DLD1 (cell line): ENCODE measurements at regions not wholly inside any gene's neighbourhood (a gene's known extent, or its start where the extent isn't known, plus 50 kb on each side); places are given as distances from the start of the nearest gene placed in this dataset.

ENCODE experiments used
- in situ Hi-C: cut with HindIII; loops from 2 replicates; pipeline ENCODE4 v1.10.0; 2017; ENCODE audit warnings: low sequenced_read_pairs

GRCh38 chr5:167554564-167555290 is 736.7 kb upstream of the WWC1 start:
- in situ Hi-C loops: no loop called here

DNA sequence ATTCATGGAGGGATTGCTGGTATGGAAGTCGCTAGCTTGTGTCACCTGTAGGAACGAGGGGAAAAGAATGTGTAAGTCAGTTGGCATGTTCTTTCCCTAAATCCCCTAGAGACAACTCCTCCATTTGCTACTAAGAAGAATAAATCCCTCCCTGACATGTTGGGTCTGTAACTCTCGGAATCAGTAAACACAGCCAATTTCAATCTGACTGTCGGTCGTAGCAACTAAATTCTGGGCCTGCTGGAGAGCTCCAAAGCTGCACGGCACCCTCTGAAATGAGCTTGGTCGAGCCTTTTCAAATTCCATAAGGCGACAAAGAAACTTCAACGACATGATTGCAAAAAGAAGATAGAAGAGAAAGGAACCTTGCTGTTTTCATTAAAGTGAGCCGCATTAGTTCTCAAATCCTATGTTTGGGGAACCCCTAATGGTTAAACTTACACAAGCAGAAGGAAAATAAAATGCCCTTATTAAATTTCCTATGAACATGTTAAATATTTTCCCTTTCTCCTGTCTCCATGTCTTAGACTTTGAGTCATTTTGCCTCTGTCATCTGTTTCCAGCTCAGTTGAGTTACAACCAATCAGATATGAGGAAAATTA is 735.8 kb upstream of the WWC1 start:
- in situ Hi-C loops: no loop called here

DNA sequence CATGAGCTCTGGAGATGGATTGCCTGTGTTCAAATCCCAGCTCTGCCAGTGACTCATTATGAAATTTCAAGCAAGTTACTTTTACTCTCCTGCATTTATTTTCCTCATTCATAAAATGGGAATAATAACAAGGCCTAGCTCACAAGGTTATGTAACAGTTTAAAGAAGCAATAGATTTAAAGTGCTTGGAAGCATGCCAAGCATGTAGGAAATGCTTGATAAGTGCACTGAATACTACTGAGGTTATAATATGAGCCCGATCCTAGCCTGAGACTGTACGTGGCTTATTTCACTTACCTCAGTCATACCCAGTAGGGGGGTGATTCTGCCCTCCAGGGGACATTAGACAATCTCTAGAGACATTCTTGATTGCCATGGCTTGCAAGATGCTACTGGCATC is 734.1 kb upstream of the WWC1 start:
- in situ Hi-C loops: no loop called here

DNA sequence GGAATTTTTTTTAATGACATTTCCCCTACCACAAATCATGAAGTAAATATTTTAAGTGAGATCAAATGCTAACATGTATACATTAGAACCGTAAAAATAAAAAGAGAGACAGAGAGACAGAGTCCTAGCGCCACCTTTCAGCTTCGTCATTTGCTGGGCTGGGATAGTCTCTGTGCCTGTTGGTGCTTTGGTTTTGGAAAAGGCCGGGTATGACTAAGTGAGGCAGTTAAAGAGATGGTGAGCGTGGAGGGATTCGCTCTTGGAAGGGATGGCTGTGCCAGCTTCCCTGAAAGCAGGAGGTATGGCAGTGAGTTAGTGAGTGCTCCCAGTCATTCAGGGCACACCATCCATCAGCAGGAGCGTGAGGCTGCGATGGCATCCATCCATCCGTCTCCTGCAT is 729.6 kb upstream of the WWC1 start:
- in situ Hi-C loops: no loop called here

DNA sequence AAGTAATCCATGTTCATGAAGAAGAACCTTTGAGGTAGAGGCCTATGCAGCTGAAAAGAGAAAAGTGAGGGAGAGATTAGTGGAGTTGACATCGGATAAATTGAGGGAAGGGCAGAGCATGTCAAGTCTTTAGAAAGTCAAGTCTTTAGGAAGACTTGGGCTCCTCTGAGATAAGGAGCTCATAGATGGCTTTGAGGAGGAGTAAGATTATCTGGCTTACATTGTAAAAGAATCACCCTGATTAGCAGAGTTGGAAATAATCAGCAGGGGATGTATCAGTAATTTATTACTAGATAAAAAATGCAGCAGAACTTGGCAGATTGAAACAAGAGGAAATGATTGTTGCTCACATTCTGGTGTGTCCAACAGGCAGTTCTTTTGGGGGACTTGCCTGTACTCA is 727.2 kb upstream of the WWC1 start:
- in situ Hi-C loops: no loop called here

DNA sequence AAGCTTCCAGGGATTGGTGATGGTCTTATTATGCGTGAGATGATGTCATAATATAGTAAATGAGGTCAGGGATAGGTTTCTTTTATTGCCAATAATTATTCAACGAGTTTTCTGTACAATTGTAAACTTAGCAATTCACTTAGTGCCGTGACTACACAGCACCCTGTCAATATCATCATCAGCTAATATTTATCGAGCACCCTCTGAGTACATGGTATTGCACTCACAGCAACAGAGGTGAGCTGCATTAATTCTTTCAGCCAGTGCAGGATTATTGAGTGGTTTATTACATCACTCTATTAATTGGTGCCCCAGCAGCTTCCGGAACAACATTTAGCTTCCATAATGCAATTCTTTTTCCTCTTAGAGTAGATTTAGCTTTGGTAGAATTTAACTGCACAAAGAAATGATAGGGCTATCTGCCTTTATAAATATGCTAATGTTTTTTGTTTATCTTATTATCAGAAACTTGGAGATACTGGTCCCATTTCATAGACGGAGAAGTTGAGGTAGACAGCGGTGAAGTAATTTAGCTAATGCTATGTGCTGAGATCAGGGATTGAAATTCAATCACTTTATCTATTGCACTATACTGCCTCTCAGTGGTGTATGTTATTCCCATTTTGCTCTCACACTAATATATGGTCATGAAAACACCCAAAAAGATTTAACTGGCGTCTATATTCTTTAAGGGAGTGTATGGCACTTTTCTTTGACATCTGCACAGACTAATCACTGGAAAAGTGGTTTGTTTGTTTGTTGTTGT is 726.1 kb upstream of the WWC1 start:
- in situ Hi-C loops: no loop called here

DNA sequence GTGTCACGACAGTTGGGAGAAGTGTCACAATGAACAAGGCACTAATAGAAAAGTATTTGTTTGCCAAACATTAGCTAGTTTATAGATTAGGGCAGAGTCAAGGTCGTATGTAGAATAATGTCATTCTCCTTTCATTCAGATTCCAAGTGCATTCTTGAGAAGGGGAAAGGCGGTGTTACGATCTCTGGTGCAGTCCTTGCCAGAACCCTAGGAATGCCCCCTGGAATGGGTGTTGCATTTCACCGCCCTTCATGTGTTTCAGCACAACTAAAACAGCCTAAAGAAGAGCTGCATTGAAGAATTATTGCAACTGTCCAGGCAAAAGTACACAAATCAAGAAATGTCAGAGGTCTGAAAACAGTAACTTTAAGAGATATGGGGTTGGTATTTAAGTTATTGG is 721.0 kb upstream of the WWC1 start:
- in situ Hi-C loops: no loop called here

DNA sequence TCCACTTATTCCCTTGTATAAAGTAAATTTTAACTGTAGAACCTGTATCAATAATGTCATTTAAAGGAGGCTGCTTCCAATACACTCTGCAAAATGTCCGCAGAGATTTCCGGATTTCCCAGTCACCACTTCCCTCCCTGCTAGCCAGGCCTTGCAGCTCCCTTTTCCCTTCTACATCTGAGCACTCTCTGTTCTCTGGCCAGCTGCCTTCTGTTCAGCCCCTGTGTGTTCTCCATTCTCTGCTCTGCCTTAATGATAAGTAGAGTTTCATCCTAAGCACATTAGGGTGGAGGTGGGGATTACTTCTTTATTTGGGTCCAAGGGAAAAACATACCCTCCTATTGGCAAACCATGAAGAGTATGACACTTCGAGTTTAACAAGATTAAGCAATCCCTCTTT is 719.6 kb upstream of the WWC1 start:
- in situ Hi-C loops: no loop called here

DNA sequence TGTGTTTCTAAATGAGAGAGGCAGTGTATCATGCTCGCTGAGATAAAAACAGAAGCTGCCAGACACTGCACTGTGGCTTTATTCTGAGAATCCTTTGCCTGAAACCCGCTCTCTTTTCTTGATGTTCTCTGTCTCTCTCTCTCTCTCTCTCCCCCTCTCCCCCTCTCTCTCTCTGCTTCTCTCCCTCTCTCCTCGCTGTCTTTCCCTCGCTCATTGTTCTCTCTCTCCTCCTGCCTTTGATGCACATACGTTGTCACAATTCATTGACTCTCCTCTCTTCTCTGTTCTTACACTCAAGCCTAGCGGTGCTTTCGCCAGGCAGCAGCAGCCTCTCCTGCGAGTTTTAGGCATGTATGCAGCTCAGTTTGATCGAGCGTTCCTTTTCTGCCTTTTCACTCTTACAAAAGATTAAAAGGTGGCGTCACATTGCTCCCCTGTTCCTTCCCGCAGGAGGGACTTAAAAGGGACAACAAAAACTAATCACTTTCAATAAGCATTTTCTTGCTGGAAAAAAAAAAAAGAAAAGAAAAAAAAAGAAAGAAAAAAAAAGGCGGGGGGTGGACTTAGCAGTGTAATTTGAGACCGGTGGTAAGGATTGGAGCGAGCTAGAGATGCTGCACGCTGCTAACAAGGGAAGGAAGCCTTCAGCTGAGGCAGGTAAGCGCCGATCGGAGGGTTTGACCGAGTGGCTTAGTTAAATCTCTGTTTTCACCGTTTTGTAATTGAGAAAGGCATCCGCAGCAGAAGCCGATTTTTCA is 717.9 kb upstream of the WWC1 start:
- in situ Hi-C loops: no loop called here

- in situ Hi-C loops: no loop called here
Measured at GRCh38 chr5:167574464-167574863, 717.0 kb upstream of the WWC1 start.

DNA sequence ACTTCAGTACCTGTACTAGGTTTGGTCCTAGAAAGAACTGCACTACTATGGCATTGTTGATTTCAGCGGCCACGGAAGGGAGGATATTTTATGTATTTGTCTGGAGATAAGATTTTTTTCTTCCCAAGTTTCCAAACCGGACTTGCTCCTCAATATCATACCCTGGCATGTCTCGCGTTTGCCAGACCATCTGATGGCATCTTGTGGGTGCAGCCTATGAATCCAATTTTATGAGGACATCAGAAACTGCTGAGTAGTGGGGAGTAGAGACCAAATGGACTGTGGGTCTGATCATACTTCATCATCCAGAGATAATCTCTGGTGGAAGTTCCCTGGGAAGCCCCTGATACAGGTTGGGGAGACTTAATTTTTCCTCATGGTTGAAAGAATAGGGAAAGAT is 716.1 kb upstream of the WWC1 start:
- in situ Hi-C loops: no loop called here

DNA sequence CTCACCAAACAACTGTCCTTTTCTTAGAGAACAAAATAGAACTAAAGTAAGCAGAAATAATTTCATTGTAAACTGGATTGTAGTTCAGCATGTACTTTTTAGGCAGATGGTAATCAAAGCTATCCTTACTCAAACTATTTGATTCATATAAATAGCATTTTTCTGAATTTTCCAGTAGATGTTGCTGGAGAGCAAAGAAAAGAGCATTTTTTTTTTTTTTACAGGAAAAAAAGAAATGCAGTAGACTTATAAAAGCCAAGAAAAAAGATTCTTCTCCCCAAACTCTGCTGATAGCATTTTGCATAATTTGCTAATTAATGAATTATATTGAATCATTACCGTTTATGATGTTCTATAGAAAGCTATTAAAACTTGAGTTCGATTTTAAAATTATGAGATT is 715.3 kb upstream of the WWC1 start:
- in situ Hi-C loops: no loop called here

- in situ Hi-C loops: no loop called here
Measured at GRCh38 chr5:167576897-167577296, 714.5 kb upstream of the WWC1 start.

DNA sequence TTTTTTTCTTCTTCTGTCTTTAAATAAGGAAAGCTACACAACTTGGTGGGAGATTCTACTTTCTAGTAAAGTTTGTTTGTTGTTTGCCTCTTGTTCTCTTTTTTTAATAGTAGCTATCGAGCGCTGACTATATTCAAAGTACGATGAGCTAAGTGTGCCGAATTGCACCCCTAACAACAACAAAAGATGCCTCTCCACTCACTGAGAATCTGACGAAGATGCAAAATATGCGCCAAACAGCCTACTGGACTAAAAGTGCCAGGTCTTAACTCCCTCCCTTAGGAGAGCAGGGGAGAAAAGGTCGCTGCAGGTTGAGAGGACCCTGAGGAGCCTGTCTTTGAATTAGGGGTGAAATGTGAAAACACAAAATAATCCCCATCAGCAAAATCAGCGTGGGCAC is 713.8 kb upstream of the WWC1 start:
- in situ Hi-C loops: no loop called here

DNA sequence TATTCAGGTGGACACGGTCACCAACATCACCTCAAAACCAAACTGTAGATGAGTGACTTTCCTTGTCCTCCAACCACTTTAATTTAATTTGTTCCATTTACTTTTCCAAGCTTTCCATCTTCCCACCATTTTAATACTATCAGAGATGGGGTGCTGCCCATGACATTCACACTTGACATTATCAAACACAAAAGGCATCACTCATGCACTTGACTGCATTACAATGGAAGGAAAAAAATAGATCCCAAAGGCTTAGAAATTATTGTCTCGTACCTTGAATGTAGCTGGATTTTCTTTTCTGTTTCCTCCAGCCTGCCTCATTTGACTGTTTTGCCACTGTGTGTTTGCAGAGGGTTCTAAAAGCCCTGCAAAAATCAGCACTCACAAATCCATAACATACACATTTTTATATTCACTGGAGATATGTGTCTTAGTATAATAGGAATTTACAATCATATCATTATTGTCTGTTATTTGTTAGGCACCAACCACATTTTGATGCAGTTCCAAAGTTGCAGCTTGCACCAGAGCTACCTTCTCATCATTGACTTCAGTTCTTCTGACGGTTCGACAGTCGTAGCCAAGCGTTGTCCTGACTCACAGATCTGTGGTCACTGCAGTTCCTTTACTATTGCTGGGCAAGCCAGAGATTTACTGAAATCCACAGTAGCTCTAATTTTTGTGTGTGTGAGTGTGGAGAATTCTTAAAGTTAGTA is 712.3 kb upstream of the WWC1 start:
- in situ Hi-C loops: no loop called here

GRCh38 chr5:167579693-167580055 is 711.8 kb upstream of the WWC1 start:
- in situ Hi-C loops: no loop called here

DNA sequence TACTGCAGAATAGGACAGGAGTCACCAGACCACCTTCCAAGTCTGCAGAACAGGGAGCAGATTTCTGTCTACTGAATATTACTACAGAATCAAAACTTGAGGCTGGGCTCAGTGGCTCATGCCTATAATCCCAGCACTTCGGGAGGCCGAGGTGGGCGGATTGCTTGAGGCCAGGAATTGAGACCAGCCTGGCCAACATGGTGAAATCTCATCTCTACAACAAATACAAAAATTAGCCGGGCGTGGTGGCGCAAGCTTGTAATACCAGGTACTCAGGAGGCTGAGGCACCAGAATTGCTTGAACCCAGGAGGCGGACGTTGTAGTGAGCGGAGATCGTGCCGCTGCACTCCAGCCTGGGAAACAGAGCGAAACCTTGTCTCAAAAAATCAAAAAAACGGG is 710.8 kb upstream of the WWC1 start:
- in situ Hi-C loops: no loop called here

- in situ Hi-C loops: no loop called here
Measured at GRCh38 chr5:167582283-167582682, 709.2 kb upstream of the WWC1 start.

DNA sequence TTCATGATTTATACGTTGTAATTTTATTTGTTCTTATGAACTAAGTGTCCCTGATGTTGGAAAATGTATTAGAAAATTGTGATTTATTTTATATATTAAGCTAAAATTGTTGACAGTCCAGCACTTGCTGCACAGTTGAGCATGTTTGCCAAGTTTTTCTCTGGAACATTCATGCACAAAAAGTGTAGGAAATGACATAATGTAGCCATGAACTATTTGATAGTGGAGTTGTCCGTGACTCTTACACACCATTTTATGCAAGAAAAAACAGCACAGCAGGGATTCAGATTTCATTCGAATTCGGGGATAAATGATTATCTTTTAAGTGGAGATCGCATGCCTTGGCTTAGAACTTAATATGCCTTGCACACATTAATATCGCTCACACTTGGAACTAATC is 708.6 kb upstream of the WWC1 start:
- in situ Hi-C loops: no loop called here

- in situ Hi-C loops: no loop called here
Measured at GRCh38 chr5:167585184-167585583, 706.3 kb upstream of the WWC1 start.
